Esophagus squamous epithelium (tissue), 4 donors: ENCODE measurements at regions not wholly inside any gene's neighbourhood (a gene's known extent, or its start where the extent isn't known, plus 50 kb on each side); places are given as distances from the start of the nearest gene placed in this dataset.

Experiments used
- POLR2A ChIP-seq, 4 donors: fragments of 450-650 bp; IDR thresholded peaks; one replicate each; pipeline ENCODE4 v1.6.1; 2017; ENCODE audit warnings: antibody characterized with exemption in 4 of 4, mild to moderate bottlenecking in 4 of 4, moderate library complexity in 3 of 4
- TF ChIP-seq, protein P1 (sequence below), 6 experiments: fragments of 450-650 bp in 4 of 6; fragments of 200-600 bp in 2 of 6; sonication (generic) in 2 of 6; IDR thresholded peaks; one replicate each; pipeline ENCODE4 v1.5.1; 2016 to 2019; ENCODE audit warnings: antibody characterized with exemption in 6 of 6, mild to moderate bottlenecking in 4 of 6, moderate library complexity in 4 of 6

DNA sequence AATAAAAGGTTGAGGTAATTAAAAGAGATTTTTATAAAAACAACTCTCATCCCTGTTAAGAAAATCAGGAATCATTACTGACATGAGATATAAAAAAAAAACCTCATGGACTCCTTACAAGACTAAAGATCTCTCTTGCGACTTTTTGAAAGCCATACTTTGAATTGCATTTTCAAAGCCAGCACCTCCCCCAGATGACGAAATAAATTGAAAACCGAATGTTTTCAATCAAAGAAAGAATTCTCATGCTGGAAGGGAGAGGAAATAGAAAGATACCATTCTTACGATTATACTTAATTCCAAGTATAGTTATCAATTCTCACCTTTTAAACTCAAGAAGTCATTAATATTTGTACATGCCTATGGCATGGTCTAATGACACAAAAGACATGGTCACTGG lies 452.3 kb downstream of the GJA1 start:
- TF ChIP-seq, protein P1, sequence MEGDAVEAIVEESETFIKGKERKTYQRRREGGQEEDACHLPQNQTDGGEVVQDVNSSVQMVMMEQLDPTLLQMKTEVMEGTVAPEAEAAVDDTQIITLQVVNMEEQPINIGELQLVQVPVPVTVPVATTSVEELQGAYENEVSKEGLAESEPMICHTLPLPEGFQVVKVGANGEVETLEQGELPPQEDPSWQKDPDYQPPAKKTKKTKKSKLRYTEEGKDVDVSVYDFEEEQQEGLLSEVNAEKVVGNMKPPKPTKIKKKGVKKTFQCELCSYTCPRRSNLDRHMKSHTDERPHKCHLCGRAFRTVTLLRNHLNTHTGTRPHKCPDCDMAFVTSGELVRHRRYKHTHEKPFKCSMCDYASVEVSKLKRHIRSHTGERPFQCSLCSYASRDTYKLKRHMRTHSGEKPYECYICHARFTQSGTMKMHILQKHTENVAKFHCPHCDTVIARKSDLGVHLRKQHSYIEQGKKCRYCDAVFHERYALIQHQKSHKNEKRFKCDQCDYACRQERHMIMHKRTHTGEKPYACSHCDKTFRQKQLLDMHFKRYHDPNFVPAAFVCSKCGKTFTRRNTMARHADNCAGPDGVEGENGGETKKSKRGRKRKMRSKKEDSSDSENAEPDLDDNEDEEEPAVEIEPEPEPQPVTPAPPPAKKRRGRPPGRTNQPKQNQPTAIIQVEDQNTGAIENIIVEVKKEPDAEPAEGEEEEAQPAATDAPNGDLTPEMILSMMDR (IDR thresholded peaks at IDR 0.05) = no peak
- TF ChIP-seq POLR2A (IDR thresholded peaks at IDR 0.05) = no peak
